Adipocyte (in vitro differentiated cells): ENCODE measurements at regions not wholly inside any gene's neighbourhood (a gene's known extent, or its start where the extent isn't known, plus 50 kb on each side); places are given as distances from the start of the nearest gene placed in this dataset.
"Not testable (repeated sequence)": the region's sequence is repeated elsewhere in the genome, so short reads cannot be mapped to it uniquely, and the experiment has no call there.

Experiments
- DNase-seq: peaks from one replicate; pipeline ENCODE4 v3.0.0-alpha.2; 2015; ENCODE audit warnings: low read depth
- H3K27me3 ChIP-seq: replicated peaks from 2 replicates; pipeline ENCODE4 v1.7.0; 2013; ENCODE audit warnings: mild to moderate bottlenecking, low read length, moderate library complexity; ENCODE audit not compliant: control insufficient read depth, insufficient read depth
- H3K36me3 ChIP-seq: 2 replicates; pipeline ENCODE4 v1.7.0; 2013; ENCODE audit warnings: low read length, mild to moderate bottlenecking, moderate library complexity; ENCODE audit not compliant: control insufficient read depth, insufficient read depth, severe bottlenecking
- H3K4me1 ChIP-seq: 2 replicates; pipeline ENCODE4 v1.7.0; 2013; ENCODE audit warnings: mild to moderate bottlenecking, low read length, moderate library complexity; ENCODE audit not compliant: control insufficient read depth, insufficient read depth
- H3K4me3 ChIP-seq: 2 replicates; pipeline ENCODE4 v1.7.0; 2013; ENCODE audit warnings: mild to moderate bottlenecking, low read length, moderate library complexity
- H3K9ac ChIP-seq: 2 replicates; pipeline ENCODE4 v1.7.0; 2013; ENCODE audit warnings: mild to moderate bottlenecking, low read length, moderate library complexity
- H3K9me3 ChIP-seq: 2 replicates; pipeline ENCODE4 v1.7.0; 2013; ENCODE audit warnings: mild to moderate bottlenecking, low read length, moderate library complexity; ENCODE audit not compliant: control insufficient read depth

GRCh38 chrX:3803305-3803704, 89.9 kb upstream of the PRKX start:
- Histone ChIP-seq H3K9ac (no peak overlapping the region), H3K4me1 (no peaks in the 10 kb centered on the region), H3K9me3 (no peaks in the 10 kb centered on the region), H3K36me3 (no peaks in the 10 kb centered on the region), H3K27me3 (peaks cover 35% of the 10 kb centered on the region), H3K4me3 (no peak overlapping the region)
- DNase-seq: no peak

DNA sequence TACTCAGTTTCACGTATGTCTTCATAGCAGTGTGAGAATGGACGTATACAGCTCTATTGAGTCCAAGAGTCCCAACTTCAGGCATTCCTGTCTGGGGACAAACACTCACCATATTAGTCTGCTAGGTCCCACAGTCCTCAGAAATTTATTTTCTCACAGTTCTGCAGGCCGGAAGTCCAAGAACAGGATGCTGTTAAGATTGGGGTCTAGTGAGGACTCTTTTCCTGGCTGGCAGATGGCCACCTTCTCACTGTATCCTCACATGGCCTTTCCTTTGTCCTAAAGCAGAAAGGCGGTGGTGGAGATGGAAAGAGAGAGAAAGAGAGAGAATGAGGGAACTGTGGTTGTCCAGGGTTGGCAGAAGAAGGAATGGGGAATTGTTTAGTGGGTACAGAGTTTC, 82.0 kb upstream of the PRKX start:
- peaks cover 33% of the 10 kb centered on the region for H3K27me3 ChIP-seq
- H3K36me3 ChIP-seq, H3K4me3 ChIP-seq, H3K4me1 ChIP-seq, H3K9ac ChIP-seq, H3K9me3 ChIP-seq, DNase-seq: not testable (repeated sequence)

DNA sequence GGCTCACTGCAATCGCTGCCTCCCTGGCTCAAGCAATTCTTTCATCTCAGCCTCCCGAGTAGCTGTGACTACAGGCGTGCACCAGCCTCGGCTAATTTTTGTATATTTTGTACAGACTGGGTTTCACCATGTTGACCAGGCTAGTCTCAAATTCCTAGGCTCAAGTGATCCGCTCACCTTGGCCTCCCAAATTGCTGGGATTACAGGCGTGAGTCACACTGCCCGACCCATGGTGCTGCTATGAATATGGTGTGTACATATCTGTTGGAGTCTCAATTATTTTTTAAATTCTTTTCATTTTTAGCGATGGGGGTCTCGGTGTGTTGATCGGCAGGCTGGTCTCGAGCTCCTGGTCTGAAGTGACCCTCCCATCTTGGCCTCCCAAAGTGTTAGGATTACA, 78.0 kb upstream of the PRKX start:
- H3K9me3 ChIP-seq: no peaks in the 10 kb centered on the region
- H3K36me3 ChIP-seq: no peaks in the 10 kb centered on the region
- H3K4me1 ChIP-seq: no peaks in the 10 kb centered on the region
- peaks cover 46% of the 10 kb centered on the region for H3K27me3 ChIP-seq
- no peak for DNase-seq
- H3K4me3 ChIP-seq: no peak overlapping the region
- H3K9ac ChIP-seq: no peak overlapping the region

- Histone ChIP-seq H3K9ac (no peak overlapping the region), H3K9me3 (peaks cover 3% of the 10 kb centered on the region), H3K4me3 (no peak overlapping the region), H3K36me3 (no peaks in the 10 kb centered on the region), H3K27me3 (peaks cover 29% of the 10 kb centered on the region), H3K4me1 (no peaks in the 10 kb centered on the region)
- DNase-seq: no peak
Observed at GRCh38 chrX:3788494-3789233, 75.2 kb upstream of the PRKX start.

DNA sequence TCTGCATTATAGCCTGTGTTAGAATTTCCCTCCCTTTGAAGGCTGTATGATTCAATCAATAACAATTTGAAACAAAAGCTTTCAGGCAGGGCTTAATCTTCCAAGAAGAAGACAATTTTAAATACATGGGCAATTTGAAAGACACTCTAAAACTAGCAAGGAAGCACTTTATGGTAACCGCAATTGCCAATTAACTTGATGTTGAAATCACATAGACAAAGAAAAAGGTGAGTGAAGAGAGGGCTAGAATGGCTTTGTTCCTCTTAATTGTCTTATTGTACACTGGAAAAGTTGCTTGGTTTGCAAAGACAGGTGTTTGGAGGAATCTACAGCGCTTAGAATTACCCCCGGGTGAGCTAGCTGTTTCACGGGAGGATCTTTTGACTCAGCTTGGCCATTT, 74.4 kb upstream of the PRKX start:
- Histone ChIP-seq H3K9ac (no peak overlapping the region), H3K4me1 (no peaks in the 10 kb centered on the region), H3K4me3 (no peak overlapping the region), H3K36me3 (no peaks in the 10 kb centered on the region), H3K9me3 (peaks cover 3% of the 10 kb centered on the region), H3K27me3 (peaks cover 27% of the 10 kb centered on the region)
- no peak for DNase-seq

- H3K36me3 ChIP-seq, H3K4me1 ChIP-seq, DNase-seq, H3K9ac ChIP-seq, H3K9me3 ChIP-seq, H3K4me3 ChIP-seq: not testable (repeated sequence)
- peaks cover 25% of the 10 kb centered on the region for H3K27me3 ChIP-seq
Observed at GRCh38 chrX:3785822-3786221, 72.4 kb upstream of the PRKX start.

DNA sequence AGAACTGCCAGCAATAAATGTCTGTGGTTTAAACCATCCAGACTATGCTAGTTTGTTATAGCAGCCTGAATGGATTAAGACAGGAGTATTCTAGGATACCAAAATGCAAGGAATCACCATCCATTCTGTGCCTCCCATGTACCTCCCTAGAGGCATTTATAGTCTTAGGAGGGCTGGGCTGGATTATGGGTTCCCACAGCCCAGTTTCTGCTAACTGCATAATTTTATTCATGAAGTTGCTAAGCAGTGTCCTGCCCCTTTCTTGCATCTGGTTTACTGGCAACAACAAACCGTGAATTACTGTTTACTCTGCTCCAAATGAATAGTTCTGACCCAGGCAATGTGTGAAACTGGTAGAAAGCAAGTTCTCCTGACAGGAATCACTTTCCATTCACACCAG, 67.1 kb upstream of the PRKX start:
- Histone ChIP-seq H3K4me3 (no peak overlapping the region), H3K9ac (no peak overlapping the region), H3K9me3 (peaks cover 3% of the 10 kb centered on the region), H3K4me1 (no peaks in the 10 kb centered on the region), H3K27me3 (peaks cover 9% of the 10 kb centered on the region), H3K36me3 (no peaks in the 10 kb centered on the region)
- DNase-seq: no peak

DNA sequence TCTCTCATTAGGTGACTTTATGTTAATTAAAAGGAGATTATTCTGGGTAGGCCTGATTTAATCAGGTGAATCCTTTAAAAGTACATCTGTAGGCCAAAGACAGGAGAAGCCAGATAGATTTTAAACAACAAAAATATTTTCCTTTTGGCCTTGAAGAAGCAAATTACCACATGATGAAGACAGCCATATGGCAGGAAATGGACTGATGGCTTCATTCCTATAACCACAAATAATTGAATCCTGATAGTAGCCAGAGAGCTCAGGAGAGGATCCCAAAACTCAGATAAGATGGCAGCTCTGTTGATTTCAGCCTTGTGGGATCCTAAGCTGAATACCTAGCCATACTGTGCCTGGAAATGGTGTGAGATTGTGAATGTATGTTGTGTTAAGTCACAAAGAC, 66.1 kb upstream of the PRKX start:
- Histone ChIP-seq H3K9me3 (no peaks in the 10 kb centered on the region), H3K36me3 (no peaks in the 10 kb centered on the region), H3K4me3 (no peak overlapping the region), H3K9ac (no peak overlapping the region), H3K27me3 (peaks cover 9% of the 10 kb centered on the region), H3K4me1 (no peaks in the 10 kb centered on the region)
- DNase-seq: no peak

GRCh38 chrX:3777416-3777815, 64.0 kb upstream of the PRKX start:
- no peak overlapping the region for H3K4me3 ChIP-seq
- no peaks in the 10 kb centered on the region for H3K4me1 ChIP-seq
- H3K9ac ChIP-seq: no peak overlapping the region
- peaks cover 5% of the 10 kb centered on the region for H3K9me3 ChIP-seq
- peaks cover 9% of the 10 kb centered on the region for H3K27me3 ChIP-seq
- DNase-seq: no peak
- H3K36me3 ChIP-seq: no peaks in the 10 kb centered on the region

GRCh38 chrX:3771766-3772165, 58.3 kb upstream of the PRKX start:
- no peak for DNase-seq
- Histone ChIP-seq H3K4me3 (no peak overlapping the region), H3K36me3 (no peaks in the 10 kb centered on the region), H3K4me1 (no peaks in the 10 kb centered on the region), H3K9ac (no peak overlapping the region), H3K27me3 (peaks cover 3% of the 10 kb centered on the region), H3K9me3 (peaks cover 5% of the 10 kb centered on the region)

GRCh38 chrX:3768881-3769280, 55.4 kb upstream of the PRKX start:
- H3K4me1 ChIP-seq: no peaks in the 10 kb centered on the region
- H3K4me3 ChIP-seq: no peak overlapping the region

More at GRCh38 chrX:3768881-3769280, 55.4 kb upstream of the PRKX start:
- no peaks in the 10 kb centered on the region for H3K36me3 ChIP-seq
- DNase-seq: no peak
- H3K9ac ChIP-seq: no peak overlapping the region
- H3K27me3 ChIP-seq: peaks cover 3% of the 10 kb centered on the region
- peaks cover 3% of the 10 kb centered on the region for H3K9me3 ChIP-seq
